GM12878 (cell line): ENCODE measurements at regions not wholly inside any gene's neighbourhood (a gene's known extent, or its start where the extent isn't known, plus 50 kb on each side); places are given as distances from the start of the nearest gene placed in this dataset.

Experiments
- ATAC-seq: fragments of 200-7000 bp; cut with Tn5 transposase; 3 replicates; pipeline ENCODE4 v1.9.1; 2020; ENCODE audit warnings: mild to moderate bottlenecking, moderate library complexity
- BruUV-seq: library from RNA; stranded (reverse); fragments of 400-500 nt; replicated peaks from 2 replicates; lab custom pipeline; 2021; lab: Mats Ljungman, UMichigan
- CTCF ChIA-PET: fragments of 300-600 bp; sonication (Branson Sonifier 250); formaldehyde crosslinking; extraction: SDS; loops from one replicate; lab custom pipeline; 2021; ENCODE audit warnings: inconsistent platforms; lab: Yijun Ruan, JAX
- POLR2A ChIA-PET: fragments of 350-600 bp; formaldehyde crosslinking; extraction: SDS; loops from one replicate; lab custom pipeline; 2021; ENCODE audit warnings: inconsistent platforms; lab: Charles Lee
- RAD21 ChIA-PET: fragments of 300-600 bp; sonication (Branson Sonifier 250); formaldehyde crosslinking; loops from one replicate; lab custom pipeline; 2023; ENCODE audit warnings: antibody characterized with exemption; ENCODE audit not compliant: unreplicated experiment; lab: Charles Lee
- SMC1A ChIA-PET: fragments of 300-600 bp; sonication (Branson Sonifier 250); formaldehyde crosslinking; loops from one replicate; lab custom pipeline; 2023; ENCODE audit not compliant: unreplicated experiment, uncharacterized antibody; lab: Charles Lee
- DNase-seq: peaks from one replicate; pipeline ENCODE4 v3.0.0-alpha.2; 2011; ENCODE audit warnings: low read depth, low spot score
- FAIRE-seq: peaks from 3 replicates; lab custom pipeline; 2011; peaks lifted over from hg19 to GRCh38; lab: Jason Lieb, UNC
- H2AFZ ChIP-seq: 2 replicates; pipeline ENCODE4 v1.6.0; 2011; ENCODE audit warnings: low read depth, low read length, control low read depth; ENCODE audit not compliant: control insufficient read depth
- H3K27ac ChIP-seq: 2 replicates; pipeline ENCODE4 v1.5.1; 2011; ENCODE audit warnings: control low read depth; ENCODE audit not compliant: control insufficient read depth, insufficient read depth
- H3K27me3 ChIP-seq, 2 experiments: replicated peaks in 1 of 2; 2 replicates each; pipeline versions ENCODE4 v1.6.0 to v1.6.1; 2011; ENCODE audit warnings: low read length in 1 of 2; ENCODE audit not compliant: control insufficient read depth in 2 of 2, insufficient read depth in 2 of 2
- H3K36me3 ChIP-seq, 2 experiments: 2 replicates each; pipeline ENCODE4 v1.5.1; 2011; ENCODE audit warnings: low read length in 1 of 2; ENCODE audit not compliant: control insufficient read depth in 2 of 2, insufficient read depth in 2 of 2
- H3K4me1 ChIP-seq: 2 replicates; pipeline ENCODE4 v1.6.1; 2011; ENCODE audit warnings: mild to moderate bottlenecking, low read length, moderate library complexity, mixed read lengths; ENCODE audit not compliant: control insufficient read depth, insufficient read depth
- H3K4me2 ChIP-seq: 2 replicates; pipeline ENCODE4 v1.6.0; 2011; ENCODE audit warnings: control low read depth; ENCODE audit not compliant: control insufficient read depth, insufficient read depth
- H3K4me3 ChIP-seq: fragments of 200-600 bp; sonication (generic); 2 replicates; pipeline ENCODE4 v1.5.1; 2016
- H3K79me2 ChIP-seq: 2 replicates; pipeline ENCODE4 v1.6.0; 2011; ENCODE audit warnings: low read length; ENCODE audit not compliant: control insufficient read depth, insufficient read depth
- H3K9ac ChIP-seq: 2 replicates; pipeline ENCODE4 v1.8.0; 2011; ENCODE audit warnings: low read length, control low read depth, mixed read lengths; ENCODE audit not compliant: control insufficient read depth, insufficient read depth
- H3K9me3 ChIP-seq: replicated peaks from 3 replicates; pipeline ENCODE4 v1.5.1; 2011; ENCODE audit warnings: mild to moderate bottlenecking, low read length; ENCODE audit not compliant: control insufficient read depth, insufficient read depth
- H4K20me1 ChIP-seq: 2 replicates; pipeline ENCODE4 v1.6.0; 2011; ENCODE audit not compliant: control insufficient read depth, insufficient read depth
- ATF2 ChIP-seq: IDR thresholded peaks from 2 replicates; pipeline ENCODE4 v1.6.1; 2012; ENCODE audit warnings: low read length, inconsistent platforms
- BCL11A ChIP-seq: IDR thresholded peaks from 2 replicates; pipeline ENCODE4 v1.6.1; 2011; ENCODE audit warnings: low read depth, low read length
- BMI1 ChIP-seq: fragments of 450-650 bp; IDR thresholded peaks from 2 replicates; pipeline ENCODE4 v1.6.1; 2016; ENCODE audit warnings: mild to moderate bottlenecking, moderate library complexity, borderline replicate concordance
- CBFB ChIP-seq: IDR thresholded peaks from 2 replicates; pipeline ENCODE4 v1.6.1; 2016; ENCODE audit warnings: antibody characterized with exemption, low read depth
- CEBPB ChIP-seq, 2 experiments: fragments of 150-350 bp in 1 of 2; IDR thresholded peaks; 2 replicates each; pipeline ENCODE4 v1.6.1; 2012 to 2014; ENCODE audit warnings: low read depth in 2 of 2, low read length in 2 of 2, borderline replicate concordance in 1 of 2, inconsistent platforms in 1 of 2
- CREM ChIP-seq: IDR thresholded peaks from 2 replicates; pipeline ENCODE4 v1.6.1; 2014; ENCODE audit warnings: antibody characterized with exemption, low read depth
- EZH2 ChIP-seq: IDR thresholded peaks from 2 replicates; pipeline ENCODE4 v1.6.1; 2012; ENCODE audit warnings: low read depth, mild to moderate bottlenecking, control low read depth, inconsistent platforms, low read length, borderline replicate concordance; ENCODE audit not compliant: control insufficient read depth
- FOXM1 ChIP-seq: IDR thresholded peaks from 2 replicates; pipeline ENCODE4 v1.6.1; 2012; ENCODE audit warnings: low read depth, mild to moderate bottlenecking, inconsistent platforms, low read length, moderate library complexity
- HCFC1 ChIP-seq: fragments of 150-350 bp; IDR thresholded peaks from 2 replicates; pipeline ENCODE4 v1.6.1; 2014; ENCODE audit warnings: low read length
- KDM1A ChIP-seq: fragments of 200-600 bp; sonication (generic); IDR thresholded peaks from 2 replicates; pipeline ENCODE4 v1.6.1; 2016; ENCODE audit warnings: borderline replicate concordance
- NBN ChIP-seq: fragments of 450-650 bp; IDR thresholded peaks from 2 replicates; pipeline ENCODE4 v1.6.1; 2016
- NRF1 ChIP-seq: conservative IDR thresholded peaks from 2 replicates; pipeline ENCODE4 v1.6.1; 2011; ENCODE audit warnings: mild to moderate bottlenecking, low read depth, low read length, improper control_type of control experiment
- RAD51 ChIP-seq: fragments of 450-650 bp; IDR thresholded peaks from 2 replicates; pipeline ENCODE4 v1.6.1; 2016; ENCODE audit warnings: moderate library complexity, mild to moderate bottlenecking, inconsistent platforms
- SIX5 ChIP-seq: IDR thresholded peaks from 2 replicates; pipeline ENCODE4 v1.6.1; 2011; ENCODE audit warnings: mild to moderate bottlenecking, low read depth, low read length, moderate library complexity; ENCODE audit not compliant: severe bottlenecking
- SP1 ChIP-seq: IDR thresholded peaks from one replicate; pipeline ENCODE4 v1.6.1; 2011; ENCODE audit warnings: low read depth, low read length
- SREBF2 ChIP-seq: IDR thresholded peaks from 2 replicates; pipeline ENCODE4 v1.6.1; 2012; ENCODE audit warnings: mild to moderate bottlenecking, low read length
- USF1 ChIP-seq: IDR thresholded peaks from 2 replicates; pipeline ENCODE4 v1.6.1; 2011; ENCODE audit warnings: borderline replicate concordance, low read depth, mild to moderate bottlenecking, moderate library complexity, mixed read lengths, low read length; ENCODE audit not compliant: insufficient read depth; ENCODE audit errors: extremely low read length
- ZBTB33 ChIP-seq: fragments of 450-650 bp; IDR thresholded peaks from 2 replicates; pipeline ENCODE4 v1.6.1; 2017; ENCODE audit warnings: mild to moderate bottlenecking
- ZNF24 ChIP-seq: fragments of 450-650 bp; IDR thresholded peaks from 2 replicates; pipeline ENCODE4 v1.6.1; 2017; ENCODE audit warnings: antibody characterized with exemption, mild to moderate bottlenecking
- WGBS: methylation state at CpG from one replicate; pipeline ENCODE4 v1.1.6; 2016; ENCODE audit warnings: low lambda C conversion rate; ENCODE audit not compliant: insufficient replicate concordance, insufficient coverage; ENCODE audit errors: missing lambda C conversion rate; 5-methylcytosine and 5-hydroxymethylcytosine counted together
- in situ Hi-C: fragments of 300-500 bp; cut with MboI; formaldehyde crosslinking; loops from 9 replicates; pipeline ENCODE4 v1.14.3; 2018; ENCODE audit warnings: mixed read lengths
- intact Hi-C: fragments of 100-400 bp; cut with micrococcal nuclease; formaldehyde crosslinking; loops from one replicate; pipeline ENCODE4 v1.14.2; 2022; ENCODE audit not compliant: unreplicated experiment

- no peak for TF ChIP-seq ZNF24
Observed at GRCh38 chr16:55042556-55043432, 112.1 kb downstream of the IRX5 start (continued).

GRCh38 chr16:55043499-55043898, 112.8 kb downstream of the IRX5 start:
- 2% methylated on average over 3 of the region's 3 CpGs for WGBS
- RAD21 ChIA-PET, result no interaction called here
- TF ChIP-seq USF1, result no peak
- no peak for TF ChIP-seq BMI1
- TF ChIP-seq CBFB, result no peak
- no peak for TF ChIP-seq SP1
- no peak for TF ChIP-seq HCFC1
- no peak for TF ChIP-seq NRF1
- no peak for TF ChIP-seq SREBF2
- TF ChIP-seq ATF2, result no peak
- TF ChIP-seq CEBPB (IDR thresholded peaks at IDR 0.05; ENCODE audit: borderline replicate concordance in 1 of 2, low read depth in 2 of 2, low read length in 2 of 2), result no peak
- no peak for TF ChIP-seq CREM
- TF ChIP-seq EZH2, result no peak
- no peak for TF ChIP-seq NBN
- no peak for TF ChIP-seq SIX5
- no peak for TF ChIP-seq ZBTB33
- no peak for TF ChIP-seq RAD51
- no peak for TF ChIP-seq KDM1A
- TF ChIP-seq BCL11A, result no peak
- TF ChIP-seq FOXM1, result no peak

More at GRCh38 chr16:55043499-55043898, 112.8 kb downstream of the IRX5 start:
- Histone ChIP-seq H4K20me1 (no peaks in the 10 kb centered on the region), H2AFZ (no peak overlapping the region), H3K9me3 (no peaks in the 10 kb centered on the region), H3K4me3 (no peak overlapping the region), H3K79me2 (no peaks in the 10 kb centered on the region), H3K27ac (no peak overlapping the region), H3K4me1 (no peaks in the 10 kb centered on the region), H3K36me3 (no peaks in the 10 kb centered on the region), H3K9ac (no peak overlapping the region), H3K4me2 (no peak overlapping the region), H3K27me3 (no peaks in the 10 kb centered on the region)
- BruUV-seq, result no TSS peak
- in situ Hi-C loops, result no loop called here
- CTCF ChIA-PET, result interaction anchor here (2.0 kb wide), 1 partner anchor 8 kb away, joined by 8 read pairs; no protein-coding TSS in a partner anchor
- no peak for FAIRE-seq
- ATAC-seq, result no peak
- intact Hi-C loops, result no loop called here
- POLR2A ChIA-PET, result no interaction called here
- SMC1A ChIA-PET, result no interaction called here
- DNase-seq, result no peak
